ENCODE measurements at regions not wholly inside any gene's neighbourhood (a gene's known extent, or its start where the extent isn't known, plus 50 kb on each side); places are given as distances from the start of the nearest gene placed in this dataset.
"Not testable (repeated sequence)": the region's sequence is repeated elsewhere in the genome, so short reads cannot be mapped to it uniquely, and the experiment has no call there.

DNA sequence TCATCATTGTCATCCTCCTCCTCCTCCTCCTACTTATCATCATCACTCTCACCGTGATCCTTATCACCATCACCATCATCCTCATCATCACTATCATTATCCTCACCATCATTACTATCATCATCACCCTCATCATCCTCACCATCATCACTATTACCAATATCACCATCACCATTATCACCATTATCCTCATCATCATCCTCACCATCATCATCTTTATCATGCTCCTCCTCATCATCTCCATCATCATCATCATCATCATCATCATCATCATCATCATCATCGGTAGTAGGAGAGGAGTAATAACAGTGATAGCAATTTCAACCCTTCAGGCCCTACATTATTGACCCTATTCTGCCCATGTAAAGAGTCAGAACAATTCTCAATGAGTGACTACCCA lies 345.9 kb upstream of the ZNF32 start:
- WGBS (ENCODE audit: missing lambda C conversion rate), result 12% methylated on average over 2 of the region's 2 CpGs
- H3K27ac ChIP-seq, result no peak overlapping the region
- H3K9me3 ChIP-seq, result no peaks in the 10 kb centered on the region
- H3K4me1 ChIP-seq, result no peaks in the 10 kb centered on the region
- ChIA-PET CTCF (no interaction called here), POLR2A (no interaction called here)
- H3K4me3 ChIP-seq, result no peak overlapping the region
- TF ChIP-seq KDM1A (IDR thresholded peaks at IDR 0.05; ENCODE audit: low read depth) (no peak), USF2 (IDR thresholded peaks at IDR 0.05) (no peak), ZNF302 (CRISPR knock-in tag; IDR thresholded peaks at IDR 0.05) (no peak), GATA3 (IDR thresholded peaks at IDR 0.05; ENCODE audit: borderline replicate concordance) (no peak), TFCP2L1 (CRISPR knock-in tag; IDR thresholded peaks at IDR 0.05) (no peak)
- FAIRE-seq, result no peak
- no peak overlapping the region for H3K4me2 ChIP-seq
- no peak for ATAC-seq
- no peak for DNase-seq (ENCODE audit: low read depth in 1 of 2, low spot score in 1 of 2)

- ATAC-seq; DNase-seq (ENCODE audit: low read depth in 1 of 2, low spot score in 1 of 2); FAIRE-seq; H3K27ac ChIP-seq; H3K9me3 ChIP-seq; CTCF ChIA-PET; H3K4me2 ChIP-seq; POLR2A ChIA-PET; H3K4me1 ChIP-seq; H3K4me3 ChIP-seq: not testable (repeated sequence)
- 48% methylated on average over 14 of the region's 19 CpGs for WGBS (ENCODE audit: missing lambda C conversion rate)
These were observed 344.1 kb upstream of the ZNF32 start for GRCh38 chr10:43992816-43993215.

- POLR2A ChIA-PET, result no interaction called here
- no peak for FAIRE-seq
- CTCF ChIA-PET, result no interaction called here
- no peak for ATAC-seq
- Histone ChIP-seq H3K27ac (no peak overlapping the region), H3K9me3 (no peaks in the 10 kb centered on the region), H3K4me1 (no peaks in the 10 kb centered on the region), H3K4me3 (no peak overlapping the region), H3K4me2 (no peak overlapping the region)
- DNase-seq (ENCODE audit: low read depth in 1 of 2, low spot score in 1 of 2), result no peak
- TF ChIP-seq, protein P1, sequence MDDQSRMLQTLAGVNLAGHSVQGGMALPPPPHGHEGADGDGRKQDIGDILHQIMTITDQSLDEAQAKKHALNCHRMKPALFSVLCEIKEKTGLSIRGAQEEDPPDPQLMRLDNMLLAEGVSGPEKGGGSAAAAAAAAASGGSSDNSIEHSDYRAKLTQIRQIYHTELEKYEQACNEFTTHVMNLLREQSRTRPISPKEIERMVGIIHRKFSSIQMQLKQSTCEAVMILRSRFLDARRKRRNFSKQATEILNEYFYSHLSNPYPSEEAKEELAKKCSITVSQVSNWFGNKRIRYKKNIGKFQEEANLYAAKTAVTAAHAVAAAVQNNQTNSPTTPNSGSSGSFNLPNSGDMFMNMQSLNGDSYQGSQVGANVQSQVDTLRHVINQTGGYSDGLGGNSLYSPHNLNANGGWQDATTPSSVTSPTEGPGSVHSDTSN (IDR thresholded peaks at IDR 0.05), result no peak
- TF ChIP-seq E2F6 (IDR thresholded peaks at IDR 0.05; ENCODE audit: borderline replicate concordance, low read depth), result no peak
- TF ChIP-seq, protein P2, sequence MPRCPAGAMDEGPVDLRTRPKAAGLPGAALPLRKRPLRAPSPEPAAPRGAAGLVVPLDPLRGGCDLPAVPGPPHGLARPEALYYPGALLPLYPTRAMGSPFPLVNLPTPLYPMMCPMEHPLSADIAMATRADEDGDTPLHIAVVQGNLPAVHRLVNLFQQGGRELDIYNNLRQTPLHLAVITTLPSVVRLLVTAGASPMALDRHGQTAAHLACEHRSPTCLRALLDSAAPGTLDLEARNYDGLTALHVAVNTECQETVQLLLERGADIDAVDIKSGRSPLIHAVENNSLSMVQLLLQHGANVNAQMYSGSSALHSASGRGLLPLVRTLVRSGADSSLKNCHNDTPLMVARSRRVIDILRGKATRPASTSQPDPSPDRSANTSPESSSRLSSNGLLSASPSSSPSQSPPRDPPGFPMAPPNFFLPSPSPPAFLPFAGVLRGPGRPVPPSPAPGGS (IDR thresholded peaks at IDR 0.05), result no peak
- no peak for TF ChIP-seq PHF8 (IDR thresholded peaks at IDR 0.05; ENCODE audit: borderline replicate concordance, low read depth)
- TF ChIP-seq USF2 (IDR thresholded peaks at IDR 0.05), result no peak
- TF ChIP-seq SREBF2 (IDR thresholded peaks at IDR 0.05), result no peak
- TF ChIP-seq HEYL (CRISPR knock-in tag; IDR thresholded peaks at IDR 0.05), result no peak
- TF ChIP-seq CBX8 (IDR thresholded peaks at IDR 0.05), result no peak
- no peak for TF ChIP-seq FOSL2 (IDR thresholded peaks at IDR 0.05)
- TF ChIP-seq FOSL2 (CRISPR knock-in tag; IDR thresholded peaks at IDR 0.05), result no peak
- TF ChIP-seq FOXS1 (CRISPR knock-in tag; IDR thresholded peaks at IDR 0.05), result no peak
- TF ChIP-seq, protein P3, sequence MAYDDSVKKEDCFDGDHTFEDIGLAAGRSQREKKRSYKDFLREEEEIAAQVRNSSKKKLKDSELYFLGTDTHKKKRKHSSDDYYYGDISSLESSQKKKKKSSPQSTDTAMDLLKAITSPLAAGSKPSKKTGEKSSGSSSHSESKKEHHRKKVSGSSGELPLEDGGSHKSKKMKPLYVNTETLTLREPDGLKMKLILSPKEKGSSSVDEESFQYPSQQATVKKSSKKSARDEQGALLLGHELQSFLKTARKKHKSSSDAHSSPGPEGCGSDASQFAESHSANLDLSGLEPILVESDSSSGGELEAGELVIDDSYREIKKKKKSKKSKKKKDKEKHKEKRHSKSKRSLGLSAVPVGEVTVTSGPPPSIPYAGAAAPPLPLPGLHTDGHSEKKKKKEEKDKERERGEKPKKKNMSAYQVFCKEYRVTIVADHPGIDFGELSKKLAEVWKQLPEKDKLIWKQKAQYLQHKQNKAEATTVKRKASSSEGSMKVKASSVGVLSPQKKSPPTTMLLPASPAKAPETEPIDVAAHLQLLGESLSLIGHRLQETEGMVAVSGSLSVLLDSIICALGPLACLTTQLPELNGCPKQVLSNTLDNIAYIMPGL (CRISPR knock-in tag; IDR thresholded peaks at IDR 0.05; ENCODE audit: borderline replicate concordance), result no peak
- WGBS (ENCODE audit: missing lambda C conversion rate), result 52% methylated on average over 4 of the region's 4 CpGs
These were observed 337.7 kb upstream of the ZNF32 start for GRCh38 chr10:43986374-43986773.
